ENCODE measurements at regions not wholly inside any gene's neighbourhood (a gene's known extent, or its start where the extent isn't known, plus 50 kb on each side); places are given as distances from the start of the nearest gene placed in this dataset.
"Not testable (repeated sequence)": the region's sequence is repeated elsewhere in the genome, so short reads cannot be mapped to it uniquely, and the experiment has no call there.

GRCh38 chr1:81244612-81245011 lies 556.1 kb upstream of the ADGRL2 start:
- H3K4me1 ChIP-seq; DNase-seq (ENCODE audit: low spot score in 2 of 2); H3K4me3 ChIP-seq; H3K27ac ChIP-seq; H3K36me3 ChIP-seq; intact Hi-C loops (cut with DNase I; ENCODE audit: low total_unique reads); H3K27me3 ChIP-seq; H3K9me3 ChIP-seq: not testable (repeated sequence)

DNA sequence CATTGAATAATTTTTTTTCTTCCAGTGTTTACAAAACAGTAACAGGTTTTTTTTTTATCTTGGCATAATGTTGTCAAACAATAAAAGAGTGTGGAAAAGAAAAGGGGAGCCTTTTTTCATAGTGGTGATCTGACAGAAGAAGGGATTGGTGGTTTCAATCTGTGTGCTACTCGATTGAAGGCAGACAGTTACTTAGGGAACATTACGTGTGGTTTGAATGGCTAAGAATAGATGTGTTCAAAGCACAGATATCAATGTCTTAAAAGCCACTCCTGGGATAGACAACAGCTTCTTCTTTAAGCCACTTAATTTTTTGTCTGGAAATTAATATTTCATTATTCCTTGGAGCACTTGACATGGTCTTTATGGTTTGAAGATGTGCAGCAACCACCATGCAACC lies 558.6 kb upstream of the ADGRL2 start:
- TF ChIP-seq, protein P1, sequence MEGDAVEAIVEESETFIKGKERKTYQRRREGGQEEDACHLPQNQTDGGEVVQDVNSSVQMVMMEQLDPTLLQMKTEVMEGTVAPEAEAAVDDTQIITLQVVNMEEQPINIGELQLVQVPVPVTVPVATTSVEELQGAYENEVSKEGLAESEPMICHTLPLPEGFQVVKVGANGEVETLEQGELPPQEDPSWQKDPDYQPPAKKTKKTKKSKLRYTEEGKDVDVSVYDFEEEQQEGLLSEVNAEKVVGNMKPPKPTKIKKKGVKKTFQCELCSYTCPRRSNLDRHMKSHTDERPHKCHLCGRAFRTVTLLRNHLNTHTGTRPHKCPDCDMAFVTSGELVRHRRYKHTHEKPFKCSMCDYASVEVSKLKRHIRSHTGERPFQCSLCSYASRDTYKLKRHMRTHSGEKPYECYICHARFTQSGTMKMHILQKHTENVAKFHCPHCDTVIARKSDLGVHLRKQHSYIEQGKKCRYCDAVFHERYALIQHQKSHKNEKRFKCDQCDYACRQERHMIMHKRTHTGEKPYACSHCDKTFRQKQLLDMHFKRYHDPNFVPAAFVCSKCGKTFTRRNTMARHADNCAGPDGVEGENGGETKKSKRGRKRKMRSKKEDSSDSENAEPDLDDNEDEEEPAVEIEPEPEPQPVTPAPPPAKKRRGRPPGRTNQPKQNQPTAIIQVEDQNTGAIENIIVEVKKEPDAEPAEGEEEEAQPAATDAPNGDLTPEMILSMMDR (IDR thresholded peaks at IDR 0.05): no peak
- TF ChIP-seq POLR2A (IDR thresholded peaks at IDR 0.05) (no peak), POLR2AphosphoS5 (IDR thresholded peaks at IDR 0.05) (no peak)
- intact Hi-C loops (cut with DNase I; ENCODE audit: low total_unique reads): no loop called here
- no peaks in the 10 kb centered on the region for H3K27me3 ChIP-seq

GRCh38 chr1:81238129-81238528 lies 562.6 kb upstream of the ADGRL2 start:
- Histone ChIP-seq H3K4me3 (peak overlapping the region in 2 of 3 donors; percentile 3 to 29), H3K27me3 (no peaks in the 10 kb centered on the region), H3K27ac (no peak overlapping the region), H3K4me1 (no peaks in the 10 kb centered on the region), H3K36me3 (no peaks in the 10 kb centered on the region), H3K9me3 (no peaks in the 10 kb centered on the region)
- DNase-seq (ENCODE audit: low spot score in 2 of 2): no peak
- TF ChIP-seq POLR2AphosphoS5 (IDR thresholded peaks at IDR 0.05) (no peak), POLR2A (IDR thresholded peaks at IDR 0.05) (no peak)
- TF ChIP-seq, protein P1 (IDR thresholded peaks at IDR 0.05): no peak
- intact Hi-C loops (cut with DNase I; ENCODE audit: low total_unique reads): no loop called here

More for the DNA sequence above, 558.6 kb upstream of the ADGRL2 start:
- H3K27ac ChIP-seq: no peak overlapping the region
- H3K9me3 ChIP-seq: no peaks in the 10 kb centered on the region
- no peaks in the 10 kb centered on the region for H3K36me3 ChIP-seq
- no peak overlapping the region for H3K4me3 ChIP-seq
- H3K4me1 ChIP-seq: no peaks in the 10 kb centered on the region
- no peak for DNase-seq (ENCODE audit: low spot score in 2 of 2)

DNA sequence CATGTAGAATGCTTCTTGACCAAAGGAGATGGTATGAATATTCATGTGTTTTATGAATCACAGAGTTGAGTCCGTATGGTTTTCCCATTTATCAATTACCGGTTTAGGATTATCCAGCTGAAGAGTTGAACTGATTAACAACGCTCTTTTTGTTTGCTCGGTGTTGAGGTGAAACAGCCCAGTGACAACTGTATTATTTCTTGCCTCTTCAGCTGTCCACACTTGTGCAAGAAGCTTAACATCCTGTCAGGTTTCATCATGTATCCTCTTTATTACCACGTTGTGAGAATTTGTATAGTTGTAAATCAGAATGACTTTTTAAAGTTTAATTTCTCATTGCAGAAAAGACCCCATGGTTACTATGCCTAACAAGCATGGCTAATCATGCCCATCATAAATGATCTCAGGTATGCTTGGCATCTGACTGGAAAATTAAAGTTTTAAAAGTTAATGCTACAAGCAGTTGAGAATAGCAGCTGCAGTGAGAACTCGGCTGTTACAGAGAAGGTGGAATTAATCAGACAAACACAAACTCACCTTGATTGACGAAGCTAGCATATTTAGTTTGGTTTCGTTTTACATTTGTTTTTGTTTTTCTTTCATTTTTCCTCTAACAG lies 563.2 kb upstream of the ADGRL2 start:
- H3K27ac ChIP-seq: no peak overlapping the region
- intact Hi-C loops (cut with DNase I; ENCODE audit: low total_unique reads): no loop called here

GRCh38 chr1:81234237-81234636 lies 566.5 kb upstream of the ADGRL2 start:
- no peak overlapping the region for H3K4me3 ChIP-seq
- H3K27ac ChIP-seq: no peak overlapping the region
- no peak for TF ChIP-seq POLR2AphosphoS5 (IDR thresholded peaks at IDR 0.05)
- no peak for TF ChIP-seq POLR2A (IDR thresholded peaks at IDR 0.05)
- TF ChIP-seq, protein P1 (IDR thresholded peaks at IDR 0.05): no peak
- no peaks in the 10 kb centered on the region for H3K36me3 ChIP-seq
- H3K9me3 ChIP-seq: no peaks in the 10 kb centered on the region
- H3K4me1 ChIP-seq: no peaks in the 10 kb centered on the region
- no peaks in the 10 kb centered on the region for H3K27me3 ChIP-seq
- no peak for DNase-seq (ENCODE audit: low spot score in 2 of 2)
- intact Hi-C loops (cut with DNase I; ENCODE audit: low total_unique reads): no loop called here

More for the DNA sequence above, 563.2 kb upstream of the ADGRL2 start:
- DNase-seq (ENCODE audit: low spot score in 2 of 2): no peak
- H3K9me3 ChIP-seq: no peaks in the 10 kb centered on the region
- no peaks in the 10 kb centered on the region for H3K36me3 ChIP-seq
- peak overlapping the region in 2 of 3 donors; percentile 3 to 29 for H3K4me3 ChIP-seq
- no peaks in the 10 kb centered on the region for H3K4me1 ChIP-seq
- TF ChIP-seq POLR2A (IDR thresholded peaks at IDR 0.05) (no peak), POLR2AphosphoS5 (IDR thresholded peaks at IDR 0.05) (no peak)
- TF ChIP-seq, protein P1 (IDR thresholded peaks at IDR 0.05): no peak
- H3K27me3 ChIP-seq: no peaks in the 10 kb centered on the region

- intact Hi-C loops (cut with DNase I; ENCODE audit: low total_unique reads): no loop called here
- DNase-seq (ENCODE audit: low spot score in 2 of 2): no peak
- no peaks in the 10 kb centered on the region for H3K36me3 ChIP-seq
- H3K9me3 ChIP-seq: no peaks in the 10 kb centered on the region
- no peak overlapping the region for H3K27ac ChIP-seq
- H3K4me3 ChIP-seq: no peak overlapping the region
- TF ChIP-seq POLR2AphosphoS5 (IDR thresholded peaks at IDR 0.05) (no peak), POLR2A (IDR thresholded peaks at IDR 0.05) (no peak)
- TF ChIP-seq, protein P1 (IDR thresholded peaks at IDR 0.05): no peak
- no peaks in the 10 kb centered on the region for H3K4me1 ChIP-seq
- H3K27me3 ChIP-seq: no peaks in the 10 kb centered on the region
Measured at GRCh38 chr1:81233591-81233990, 567.1 kb upstream of the ADGRL2 start.

Measured in breast epithelium (tissue), 4 donors.